Common myeloid progenitor, CD34-positive (primary cell): ENCODE measurements at regions not wholly inside any gene's neighbourhood (a gene's known extent, or its start where the extent isn't known, plus 50 kb on each side); places are given as distances from the start of the nearest gene placed in this dataset.

Experiments used
- CTCF ChIA-PET: fragments of 350-600 bp; sonication (Branson Sonifier 250); formaldehyde crosslinking; loops from one replicate; lab custom pipeline; 2021; ENCODE audit warnings: antibody characterized with exemption; lab: Charles Lee
- POLR2A ChIA-PET: fragments of 350-600 bp; sonication (Branson Sonifier 250); formaldehyde crosslinking; loops from one replicate; lab custom pipeline; 2021; ENCODE audit warnings: antibody characterized with exemption; lab: Charles Lee
- DNase-seq, 3 donors: peaks; one replicate each; pipeline versions ENCODE4 v3.0.0 to v3.0.0-alpha.2; 2013
- H3K27ac ChIP-seq, 2 experiments: 1 replicate in 1 of 2; 2 replicates in 1 of 2; pipeline ENCODE4 v1.7.0; 2013; ENCODE audit warnings: inconsistent platforms in 2 of 2, low read length in 2 of 2, mild to moderate bottlenecking in 2 of 2, low read depth in 1 of 2, moderate library complexity in 1 of 2; ENCODE audit not compliant: severe bottlenecking in 2 of 2, insufficient read depth in 1 of 2, poor library complexity in 1 of 2
- H3K27me3 ChIP-seq, 5 experiments: replicated peaks in 2 of 5; 1 replicate in 3 of 5; 2 replicates in 2 of 5; pipeline versions ENCODE4 v1.6.1 to v1.7.0; 2013; ENCODE audit warnings: low read length in 4 of 5, mild to moderate bottlenecking in 2 of 5, moderate library complexity in 2 of 5, inconsistent platforms in 1 of 5; ENCODE audit not compliant: insufficient read depth in 5 of 5, control insufficient read depth in 4 of 5
- H3K36me3 ChIP-seq, 4 experiments: 1 replicate in 2 of 4; 2 replicates in 2 of 4; pipeline versions ENCODE4 v1.6.1 to v1.7.0; 2013; ENCODE audit warnings: low read length in 3 of 4, control low read depth in 1 of 4, mild to moderate bottlenecking in 1 of 4; ENCODE audit not compliant: control insufficient read depth in 4 of 4, insufficient read depth in 4 of 4
- H3K4me1 ChIP-seq, 4 experiments: 1 replicate in 3 of 4; 2 replicates in 1 of 4; pipeline versions ENCODE4 v1.6.1 to v1.7.1; 2013; ENCODE audit warnings: low read length in 3 of 4, mild to moderate bottlenecking in 3 of 4, control low read depth in 1 of 4, inconsistent platforms in 1 of 4, moderate library complexity in 1 of 4; ENCODE audit not compliant: control insufficient read depth in 4 of 4, insufficient read depth in 4 of 4; ENCODE audit errors: control extremely low read depth in 1 of 4
- H3K4me3 ChIP-seq, 7 experiments: 1 replicate in 4 of 7; 2 replicates in 3 of 7; pipeline versions ENCODE4 v1.5.1 to v1.7.0; 2013; ENCODE audit warnings: mild to moderate bottlenecking in 7 of 7, low read length in 6 of 7, moderate library complexity in 6 of 7, inconsistent platforms in 2 of 7, low read depth in 2 of 7, control low read depth in 1 of 7; ENCODE audit not compliant: insufficient read depth in 4 of 7, control insufficient read depth in 1 of 7; ENCODE audit errors: extremely low read depth in 1 of 7
- H3K9me3 ChIP-seq, 5 experiments: 1 replicate in 4 of 5; 2 replicates in 1 of 5; pipeline versions ENCODE4 v1.6.1 to v1.7.1; 2013; ENCODE audit warnings: low read length in 4 of 5, mild to moderate bottlenecking in 2 of 5, inconsistent platforms in 1 of 5, low read depth in 1 of 5, moderate library complexity in 1 of 5; ENCODE audit not compliant: control insufficient read depth in 4 of 5, insufficient read depth in 2 of 5; ENCODE audit errors: control extremely low read depth in 1 of 5
- WGBS: methylation state at CpG from one replicate; pipeline ENCODE4 v1.1.5; 2013; ENCODE audit not compliant: insufficient coverage; 5-methylcytosine and 5-hydroxymethylcytosine counted together

DNA sequence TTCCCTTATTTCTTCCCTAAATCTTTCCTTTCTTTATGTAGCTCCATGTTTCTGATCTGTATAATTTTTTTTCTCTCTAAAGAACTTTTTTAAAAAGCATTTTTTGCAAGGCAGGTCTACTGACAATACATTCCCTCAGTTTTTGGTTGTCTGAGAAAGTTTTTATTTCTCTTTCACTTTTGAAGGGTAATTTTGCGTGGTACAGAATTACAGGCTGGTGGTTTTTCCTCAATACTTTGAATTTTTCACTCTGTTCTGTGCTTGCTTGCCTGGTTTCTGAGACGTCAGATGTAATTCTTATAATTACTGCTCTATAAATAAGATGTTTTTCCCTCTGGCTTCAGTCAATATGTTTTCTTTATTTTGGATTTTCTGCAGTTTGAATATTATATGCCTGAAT is 205.4 kb upstream of the VSTM2A start:
- Histone ChIP-seq H3K4me1 (no peaks in the 10 kb centered on the region), H3K27ac (no peak overlapping the region), H3K36me3 (no peaks in the 10 kb centered on the region), H3K27me3 (no peaks in the 10 kb centered on the region), H3K4me3 (no peak overlapping the region), H3K9me3 (no peaks in the 10 kb centered on the region)
- DNase-seq, result no peak
- POLR2A ChIA-PET, result no interaction called here
- CTCF ChIA-PET, result no interaction called here
- no CpG with 5 or more reads among the region's 2 CpGs for WGBS

DNA sequence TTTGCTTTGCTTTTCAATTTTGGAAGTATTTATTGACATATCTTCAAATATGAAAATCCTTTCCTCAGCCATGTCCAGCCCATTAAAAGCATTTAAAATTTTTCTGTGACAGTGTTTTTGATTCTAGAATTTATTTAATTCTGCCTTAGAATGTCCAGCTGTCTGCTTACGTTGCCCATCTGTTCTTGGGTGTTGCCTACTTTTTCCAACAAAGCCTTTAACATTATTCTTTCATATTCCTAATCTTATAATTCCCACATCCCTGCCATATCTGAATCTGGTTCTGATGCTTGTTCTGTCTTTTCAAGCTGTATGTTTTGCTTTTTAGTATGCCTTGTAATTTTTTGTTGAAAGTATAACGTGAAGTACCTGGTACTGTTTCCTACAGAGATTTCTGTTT is 204.7 kb upstream of the VSTM2A start:
- no peaks in the 10 kb centered on the region for H3K36me3 ChIP-seq
- ChIA-PET POLR2A (interaction anchor here (0.7 kb wide), 1 partner anchor 891 kb away, joined by 3 read pairs; no protein-coding TSS in a partner anchor), CTCF (no interaction called here)
- H3K27ac ChIP-seq, result no peak overlapping the region
- DNase-seq, result no peak
- no peak overlapping the region for H3K4me3 ChIP-seq
- H3K4me1 ChIP-seq, result no peaks in the 10 kb centered on the region
- WGBS, result 100% methylated on average over 1 of the region's 2 CpGs
- no peaks in the 10 kb centered on the region for H3K27me3 ChIP-seq
- no peaks in the 10 kb centered on the region for H3K9me3 ChIP-seq

DNA sequence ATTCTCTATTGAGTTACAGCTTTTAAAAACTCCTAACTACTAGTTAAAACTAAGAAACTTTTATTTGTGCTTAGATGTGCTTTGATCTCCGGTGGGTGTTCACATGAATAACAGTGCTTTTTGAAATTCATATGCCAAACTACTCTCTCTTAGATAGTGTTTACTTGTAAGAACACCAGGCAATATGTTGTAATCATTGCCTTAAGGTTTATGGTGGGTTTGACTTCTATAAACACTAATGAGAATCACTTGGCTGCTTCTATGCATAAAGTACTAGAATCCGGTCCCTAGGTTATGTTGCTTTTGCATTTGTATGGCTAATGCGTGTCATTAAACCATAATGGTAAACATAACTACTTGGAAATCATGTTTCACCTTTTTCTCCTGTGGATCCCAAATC is 203.9 kb upstream of the VSTM2A start:
- POLR2A ChIA-PET, result interaction anchor here (0.7 kb wide), 1 partner anchor 891 kb away, joined by 3 read pairs; no protein-coding TSS in a partner anchor
- no peaks in the 10 kb centered on the region for H3K36me3 ChIP-seq
- H3K27me3 ChIP-seq, result no peaks in the 10 kb centered on the region
- WGBS, result no CpG with 5 or more reads among the region's 3 CpGs
- no peak overlapping the region for H3K27ac ChIP-seq
- H3K4me1 ChIP-seq, result no peaks in the 10 kb centered on the region
- DNase-seq, result no peak
- H3K4me3 ChIP-seq, result no peak overlapping the region
- CTCF ChIA-PET, result no interaction called here
- H3K9me3 ChIP-seq, result no peaks in the 10 kb centered on the region

DNA sequence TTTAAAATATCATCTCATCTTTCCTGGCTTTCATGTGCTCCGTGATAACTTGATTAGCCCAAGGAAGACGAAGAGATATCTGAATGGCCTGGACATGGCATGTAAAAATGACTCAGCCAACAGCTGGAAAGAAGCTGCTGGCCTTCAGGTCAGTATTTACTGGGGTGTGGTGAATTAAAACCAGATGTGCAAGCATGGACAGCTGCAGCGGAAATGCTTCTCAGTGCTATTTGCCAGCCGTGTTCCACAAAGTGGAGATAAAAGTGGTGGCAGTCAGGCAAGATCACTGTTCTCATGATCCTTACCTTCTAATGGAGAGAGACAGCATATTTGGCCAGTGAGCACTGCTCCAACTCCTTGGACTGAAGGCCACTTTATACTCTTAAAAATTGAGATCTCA is 203.1 kb upstream of the VSTM2A start:
- H3K27ac ChIP-seq, result no peak overlapping the region
- no peaks in the 10 kb centered on the region for H3K9me3 ChIP-seq
- H3K27me3 ChIP-seq, result no peaks in the 10 kb centered on the region
- ChIA-PET CTCF (no interaction called here), POLR2A (no interaction called here)
- H3K4me1 ChIP-seq, result no peaks in the 10 kb centered on the region
- H3K4me3 ChIP-seq, result no peak overlapping the region
- WGBS, result 93% methylated on average over 3 of the region's 4 CpGs
- H3K36me3 ChIP-seq, result no peaks in the 10 kb centered on the region
- no peak for DNase-seq

- H3K4me1 ChIP-seq, result no peaks in the 10 kb centered on the region
- no peak for DNase-seq
- CTCF ChIA-PET, result no interaction called here
- H3K27me3 ChIP-seq, result no peaks in the 10 kb centered on the region
- no peaks in the 10 kb centered on the region for H3K9me3 ChIP-seq
- POLR2A ChIA-PET, result no interaction called here
- no peak overlapping the region for H3K27ac ChIP-seq
- no peak overlapping the region for H3K4me3 ChIP-seq
- H3K36me3 ChIP-seq, result no peaks in the 10 kb centered on the region
These were observed 199.7 kb upstream of the VSTM2A start for GRCh38 chr7:54342458-54342857.

DNA sequence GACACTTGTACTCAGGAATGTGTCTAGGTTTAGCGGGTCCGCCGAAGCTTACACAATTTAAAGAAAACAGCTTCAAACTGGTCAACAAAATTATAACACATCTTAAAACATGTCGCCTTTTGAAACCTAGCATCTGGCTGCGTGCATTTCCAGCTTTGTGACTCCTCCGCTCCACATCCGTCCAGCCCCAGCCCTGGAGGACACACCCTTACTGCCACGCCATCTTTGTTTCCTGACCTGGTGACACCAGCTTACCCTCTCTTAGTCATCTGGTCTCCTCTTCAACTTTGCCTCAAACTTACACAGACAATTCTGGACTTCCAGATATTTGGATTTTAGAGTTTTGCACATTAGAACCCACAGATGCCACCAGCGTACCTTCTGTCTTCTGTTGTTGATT is 198.7 kb upstream of the VSTM2A start:
- Histone ChIP-seq H3K27me3 (no peaks in the 10 kb centered on the region), H3K9me3 (peaks cover 0 to 1% (median 0%) of the 10 kb centered on the region in 5 experiments), H3K36me3 (no peaks in the 10 kb centered on the region), H3K27ac (no peak overlapping the region), H3K4me1 (no peaks in the 10 kb centered on the region), H3K4me3 (no peak overlapping the region)
- POLR2A ChIA-PET, result no interaction called here
- CTCF ChIA-PET, result no interaction called here
- WGBS, result 96% methylated on average over 9 of the region's 9 CpGs
- no peak for DNase-seq

- Histone ChIP-seq H3K4me1 (no peaks in the 10 kb centered on the region), H3K27me3 (no peaks in the 10 kb centered on the region), H3K9me3 (peaks cover 0 to 1% (median 0%) of the 10 kb centered on the region in 5 experiments), H3K4me3 (no peak overlapping the region), H3K27ac (no peak overlapping the region), H3K36me3 (no peaks in the 10 kb centered on the region)
- CTCF ChIA-PET, result no interaction called here
- WGBS, result 83% methylated on average over 1 of the region's 1 CpG
- no peak for DNase-seq
- POLR2A ChIA-PET, result no interaction called here
These were observed 196.4 kb upstream of the VSTM2A start for GRCh38 chr7:54345746-54346145.
